ENCODE measurements at regions not wholly inside any gene's neighbourhood (a gene's known extent, or its start where the extent isn't known, plus 50 kb on each side); places are given as distances from the start of the nearest gene placed in this dataset.

DNA sequence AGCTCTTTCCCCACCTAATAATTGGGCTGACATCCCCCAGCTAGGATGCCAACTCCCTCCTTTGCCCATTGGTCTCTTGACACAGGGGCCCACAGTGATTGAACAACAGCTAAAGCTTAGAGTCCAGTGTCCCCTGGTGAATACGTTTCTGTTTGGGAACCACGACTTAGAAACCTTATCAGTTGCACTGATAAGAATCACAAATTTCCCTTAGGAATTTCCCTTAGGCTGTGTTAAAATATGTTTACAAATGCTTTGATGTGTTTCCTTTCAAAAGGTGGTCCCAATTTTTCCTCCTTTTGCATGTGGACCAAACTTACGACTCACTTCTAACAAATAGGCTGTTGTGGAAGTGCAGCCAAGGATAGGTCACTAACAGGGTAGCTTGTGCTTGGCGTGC lies 126.0 kb upstream of the INHBA start:
- Histone ChIP-seq H3K79me2 (ENCODE audit: low read depth) (no peaks in the 10 kb centered on the region), H3K9me3 (ENCODE audit: low read depth) (no peaks in the 10 kb centered on the region), H3K36me3 (no peaks in the 10 kb centered on the region), H3K9ac (no peak overlapping the region), H3F3A (ENCODE audit: low read depth) (no peaks in the 10 kb centered on the region), H3K4me2 (no peak overlapping the region), H4K20me1 (ENCODE audit: low read depth) (no peaks in the 10 kb centered on the region), H3K27ac (no peak overlapping the region), H3K4me3 (no peak overlapping the region), H2AFZ (replicated peaks) (no peak overlapping the region), H3K4me1 (no peaks in the 10 kb centered on the region), H3K27me3 (no peaks in the 10 kb centered on the region)
- Mint-ChIP-seq H3K27ac (no peak overlapping the region), H3K36me3 (peaks cover 8% of the 10 kb centered on the region), H3K9me3 (peaks cover 23% of the 10 kb centered on the region), H3K4me1 (peaks cover 13% of the 10 kb centered on the region), H3K27me3 (ENCODE audit: insufficient read depth, low read depth) (peaks cover 3% of the 10 kb centered on the region), H3K4me3 (no peak overlapping the region)
- DNase-seq (ENCODE audit: low spot score) = no peak
- TF ChIP-seq EZH2 (IDR thresholded peaks at IDR 0.05) = no peak
- TF ChIP-seq, protein P1, sequence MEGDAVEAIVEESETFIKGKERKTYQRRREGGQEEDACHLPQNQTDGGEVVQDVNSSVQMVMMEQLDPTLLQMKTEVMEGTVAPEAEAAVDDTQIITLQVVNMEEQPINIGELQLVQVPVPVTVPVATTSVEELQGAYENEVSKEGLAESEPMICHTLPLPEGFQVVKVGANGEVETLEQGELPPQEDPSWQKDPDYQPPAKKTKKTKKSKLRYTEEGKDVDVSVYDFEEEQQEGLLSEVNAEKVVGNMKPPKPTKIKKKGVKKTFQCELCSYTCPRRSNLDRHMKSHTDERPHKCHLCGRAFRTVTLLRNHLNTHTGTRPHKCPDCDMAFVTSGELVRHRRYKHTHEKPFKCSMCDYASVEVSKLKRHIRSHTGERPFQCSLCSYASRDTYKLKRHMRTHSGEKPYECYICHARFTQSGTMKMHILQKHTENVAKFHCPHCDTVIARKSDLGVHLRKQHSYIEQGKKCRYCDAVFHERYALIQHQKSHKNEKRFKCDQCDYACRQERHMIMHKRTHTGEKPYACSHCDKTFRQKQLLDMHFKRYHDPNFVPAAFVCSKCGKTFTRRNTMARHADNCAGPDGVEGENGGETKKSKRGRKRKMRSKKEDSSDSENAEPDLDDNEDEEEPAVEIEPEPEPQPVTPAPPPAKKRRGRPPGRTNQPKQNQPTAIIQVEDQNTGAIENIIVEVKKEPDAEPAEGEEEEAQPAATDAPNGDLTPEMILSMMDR (IDR thresholded peaks at IDR 0.05) = no peak
- no peak for TF ChIP-seq EZH2phosphoT487 (IDR thresholded peaks at IDR 0.05)

DNA sequence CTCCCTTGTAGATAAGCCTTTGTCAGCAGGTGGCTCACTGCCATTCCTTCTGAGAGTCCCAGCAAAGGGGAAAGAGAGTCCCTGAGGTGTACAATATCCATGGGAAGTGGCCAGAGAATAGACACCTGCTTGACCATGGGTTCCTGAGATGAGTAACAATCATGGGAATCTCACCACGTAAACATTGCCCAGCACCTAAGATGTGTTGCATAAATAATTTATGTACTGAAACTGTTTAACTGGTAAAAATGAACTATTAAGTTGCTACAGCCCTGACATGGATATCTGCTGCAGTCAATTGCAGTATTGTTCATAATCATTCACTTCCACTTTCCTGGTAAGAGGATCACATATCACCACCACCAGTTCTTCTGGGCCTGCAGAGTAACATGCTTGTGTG lies 123.8 kb upstream of the INHBA start:
- Histone ChIP-seq H3K4me3 (no peak overlapping the region), H3K4me2 (no peak overlapping the region), H3K36me3 (no peaks in the 10 kb centered on the region), H4K20me1 (ENCODE audit: low read depth) (no peaks in the 10 kb centered on the region), H3K9me3 (ENCODE audit: low read depth) (no peaks in the 10 kb centered on the region), H3K4me1 (peaks cover 8% of the 10 kb centered on the region), H3K79me2 (ENCODE audit: low read depth) (no peaks in the 10 kb centered on the region), H2AFZ (replicated peaks) (no peak overlapping the region), H3K27me3 (peaks cover 13% of the 10 kb centered on the region), H3K27ac (no peak overlapping the region), H3K9ac (no peak overlapping the region), H3F3A (ENCODE audit: low read depth) (no peaks in the 10 kb centered on the region)
- Mint-ChIP-seq H3K4me3 (no peak overlapping the region), H3K27ac (no peak overlapping the region), H3K4me1 (peaks cover 7% of the 10 kb centered on the region), H3K27me3 (ENCODE audit: insufficient read depth, low read depth) (peaks cover 8% of the 10 kb centered on the region), H3K36me3 (peaks cover 7% of the 10 kb centered on the region), H3K9me3 (peaks cover 19% of the 10 kb centered on the region)
- DNase-seq (ENCODE audit: low spot score) = no peak
- TF ChIP-seq, protein P1 (IDR thresholded peaks at IDR 0.05) = no peak
- TF ChIP-seq EZH2phosphoT487 (IDR thresholded peaks at IDR 0.05) (no peak), EZH2 (IDR thresholded peaks at IDR 0.05) (no peak)

DNA sequence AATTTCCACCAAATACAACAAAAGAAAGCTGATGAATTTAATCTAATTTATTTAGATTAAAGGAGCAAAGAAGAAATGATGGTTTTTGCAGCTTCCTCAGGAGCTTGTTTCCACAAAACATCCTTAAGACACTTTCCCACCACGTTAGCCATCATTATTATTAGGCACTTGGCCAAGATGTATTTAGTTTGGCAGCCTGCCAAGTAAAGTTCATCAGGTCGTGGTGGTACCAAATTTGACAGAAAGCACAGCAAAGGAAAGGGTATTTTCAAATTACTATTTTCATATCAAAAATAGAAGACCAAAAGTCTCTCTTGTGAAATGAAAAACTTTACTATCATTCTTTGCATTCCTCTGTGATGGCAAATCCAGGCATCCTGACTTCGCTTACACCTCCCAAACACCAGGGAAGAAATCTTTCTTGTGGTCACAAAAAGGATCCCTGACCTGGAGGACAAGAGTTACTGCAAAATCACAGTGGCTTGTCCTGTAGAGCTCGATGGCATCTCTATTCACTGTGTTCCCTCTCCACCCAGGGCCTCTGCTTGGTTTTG lies 123.1 kb upstream of the INHBA start:
- Mint-ChIP-seq H3K9me3 (peaks cover 13% of the 10 kb centered on the region), H3K4me3 (no peak overlapping the region), H3K27me3 (ENCODE audit: insufficient read depth, low read depth) (peaks cover 10% of the 10 kb centered on the region), H3K36me3 (peaks cover 4% of the 10 kb centered on the region), H3K27ac (no peak overlapping the region), H3K4me1 (peaks cover 10% of the 10 kb centered on the region)
- Histone ChIP-seq H2AFZ (replicated peaks) (no peak overlapping the region), H3K27ac (no peak overlapping the region), H3K4me1 (peaks cover 8% of the 10 kb centered on the region), H3K9ac (no peak overlapping the region), H3K4me3 (no peak overlapping the region), H3K4me2 (no peak overlapping the region), H3K27me3 (peaks cover 13% of the 10 kb centered on the region), H3K79me2 (ENCODE audit: low read depth) (no peaks in the 10 kb centered on the region), H3K9me3 (ENCODE audit: low read depth) (no peaks in the 10 kb centered on the region), H3F3A (ENCODE audit: low read depth) (no peaks in the 10 kb centered on the region), H4K20me1 (ENCODE audit: low read depth) (no peaks in the 10 kb centered on the region), H3K36me3 (no peaks in the 10 kb centered on the region)
- TF ChIP-seq, protein P1 (IDR thresholded peaks at IDR 0.05) = no peak
- no peak for TF ChIP-seq EZH2phosphoT487 (IDR thresholded peaks at IDR 0.05)
- TF ChIP-seq EZH2 (IDR thresholded peaks at IDR 0.05) = no peak
- DNase-seq (ENCODE audit: low spot score) = no peak

All from neural progenitor cell (in vitro differentiated cells).